ENCODE measurements at regions not wholly inside any gene's neighbourhood (a gene's known extent, or its start where the extent isn't known, plus 50 kb on each side); places are given as distances from the start of the nearest gene placed in this dataset.
"Not testable (repeated sequence)": the region's sequence is repeated elsewhere in the genome, so short reads cannot be mapped to it uniquely, and the experiment has no call there.

- DNase-seq = no peak
Observed at GRCh38 chr1:56263908-56264307, 315.5 kb downstream of the PLPP3 start.

DNA sequence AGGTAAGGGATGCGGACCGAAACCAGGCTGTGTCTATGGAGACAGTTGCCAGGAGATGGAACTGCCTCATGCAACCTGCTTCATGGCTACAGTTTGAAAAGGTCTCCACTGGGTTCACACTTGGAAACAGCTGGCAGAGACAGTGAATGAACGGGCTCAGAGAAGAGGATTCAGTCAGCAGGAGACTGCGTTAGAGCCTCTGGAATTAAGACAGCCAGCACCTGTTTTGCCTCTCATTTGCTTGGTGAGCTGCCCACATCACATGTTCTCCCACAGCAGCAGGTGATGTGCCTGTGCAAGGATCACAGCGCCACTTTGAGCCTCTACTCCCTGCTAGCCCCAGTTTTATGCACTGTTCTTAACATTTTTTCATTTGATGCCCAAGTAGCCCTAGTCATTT, 321.0 kb downstream of the PLPP3 start:
- no peak for DNase-seq

GRCh38 chr1:56257726-56258125, 321.6 kb downstream of the PLPP3 start:
- no peak for DNase-seq

- DNase-seq = no peak
Observed at GRCh38 chr1:56256153-56257000, 323.0 kb downstream of the PLPP3 start.

GRCh38 chr1:56255516-56256152, 323.7 kb downstream of the PLPP3 start:
- DNase-seq = no peak

GRCh38 chr1:56254130-56254529, 325.2 kb downstream of the PLPP3 start:
- no peak for DNase-seq

DNA sequence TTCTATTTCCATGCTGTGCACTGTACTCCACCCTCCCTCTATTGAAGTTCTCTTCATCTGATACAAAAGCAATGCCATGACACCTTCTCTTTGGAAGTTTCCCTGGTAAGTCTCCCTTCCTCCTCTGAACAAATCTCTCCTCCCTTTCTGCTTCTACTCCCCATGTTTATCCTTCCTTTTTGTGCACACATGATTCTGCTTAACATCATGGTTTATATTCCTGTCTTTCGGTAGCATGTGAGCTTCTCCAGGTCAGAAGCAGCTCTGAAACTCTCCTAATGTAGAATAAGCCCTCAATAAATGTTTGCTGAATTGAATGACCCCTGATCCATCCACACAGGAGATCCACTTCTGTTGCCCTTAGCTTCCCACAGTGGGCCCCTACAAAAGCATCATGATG, 328.6 kb downstream of the PLPP3 start:
- DNase-seq = no peak

GRCh38 chr1:56249234-56249633, 330.1 kb downstream of the PLPP3 start:
- DNase-seq = no peak

- no peak for DNase-seq
Observed at GRCh38 chr1:56248138-56248537, 331.2 kb downstream of the PLPP3 start.

DNA sequence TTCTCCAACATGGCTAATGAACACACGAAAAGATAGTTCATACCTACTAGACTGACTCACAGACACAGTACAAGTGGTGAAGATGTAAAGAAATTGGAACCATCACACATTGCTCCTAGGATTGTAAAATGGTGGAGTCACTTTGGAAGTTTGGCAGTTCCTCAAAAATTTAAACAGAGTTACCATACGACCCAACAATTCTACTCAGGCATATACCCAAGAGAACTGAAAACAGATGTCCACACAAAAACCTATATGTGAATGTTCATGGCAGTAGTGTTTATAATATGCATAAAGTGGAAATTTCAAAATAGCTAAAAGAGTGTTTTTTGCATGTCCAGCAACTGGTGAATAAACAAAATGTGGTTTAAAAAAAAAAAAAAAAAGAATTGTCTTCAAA, 332.6 kb downstream of the PLPP3 start:
- not testable (repeated sequence) for DNase-seq

- DNase-seq = no peak
Observed at GRCh38 chr1:56240400-56240799, 339.0 kb downstream of the PLPP3 start.

GRCh38 chr1:56237491-56238064, 341.8 kb downstream of the PLPP3 start:
- DNase-seq = no peak

DNA sequence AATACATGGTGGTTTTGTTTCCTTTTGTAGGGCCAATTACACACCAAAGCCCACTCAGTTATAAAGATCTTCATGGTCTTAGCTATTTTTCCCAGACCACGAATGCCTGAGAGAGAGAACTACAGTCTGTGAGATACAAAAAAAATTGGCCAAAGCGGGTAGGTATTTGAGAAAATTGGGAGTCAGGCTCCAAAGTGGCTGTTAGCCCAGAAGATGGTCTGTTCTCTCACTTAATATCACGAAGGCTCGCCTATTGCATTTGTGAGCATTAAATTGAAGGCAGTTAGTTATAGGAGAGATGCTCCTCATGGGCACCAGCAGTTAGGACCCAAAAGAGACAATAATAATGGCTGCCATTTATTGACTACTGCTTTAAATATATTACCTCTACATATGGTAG, 342.7 kb downstream of the PLPP3 start:
- no peak for DNase-seq

GRCh38 chr1:56235909-56236510, 343.4 kb downstream of the PLPP3 start:
- no peak for DNase-seq

- no peak for DNase-seq
Observed at GRCh38 chr1:56229186-56229585, 350.2 kb downstream of the PLPP3 start.

GRCh38 chr1:56227886-56228285, 351.5 kb downstream of the PLPP3 start:
- DNase-seq = no peak

DNA sequence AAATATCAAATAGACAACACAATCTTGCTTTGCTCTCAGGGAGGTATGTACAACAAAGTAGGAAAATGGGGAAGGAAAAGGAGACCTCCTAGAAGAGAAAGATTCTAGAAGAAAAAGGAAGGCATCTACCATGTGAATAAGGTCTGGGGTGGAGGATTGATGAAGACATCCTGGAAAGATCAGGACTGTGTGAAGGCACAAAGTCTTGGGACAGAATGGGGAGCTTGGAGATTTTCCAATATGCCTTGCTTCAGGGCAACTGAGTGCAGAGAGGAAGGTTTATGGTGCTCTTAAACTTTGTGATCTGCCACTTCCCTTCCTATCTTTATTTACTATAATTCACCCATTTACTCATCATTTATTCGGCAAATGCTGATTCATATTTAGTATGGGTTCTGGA, 352.0 kb downstream of the PLPP3 start:
- no peak for DNase-seq

- DNase-seq = no peak
Observed at GRCh38 chr1:56225964-56226815, 353.2 kb downstream of the PLPP3 start.

GRCh38 chr1:56223968-56224367, 355.4 kb downstream of the PLPP3 start:
- DNase-seq = no peak

- DNase-seq = no peak
Observed at GRCh38 chr1:56222914-56223540, 356.3 kb downstream of the PLPP3 start.

DNA sequence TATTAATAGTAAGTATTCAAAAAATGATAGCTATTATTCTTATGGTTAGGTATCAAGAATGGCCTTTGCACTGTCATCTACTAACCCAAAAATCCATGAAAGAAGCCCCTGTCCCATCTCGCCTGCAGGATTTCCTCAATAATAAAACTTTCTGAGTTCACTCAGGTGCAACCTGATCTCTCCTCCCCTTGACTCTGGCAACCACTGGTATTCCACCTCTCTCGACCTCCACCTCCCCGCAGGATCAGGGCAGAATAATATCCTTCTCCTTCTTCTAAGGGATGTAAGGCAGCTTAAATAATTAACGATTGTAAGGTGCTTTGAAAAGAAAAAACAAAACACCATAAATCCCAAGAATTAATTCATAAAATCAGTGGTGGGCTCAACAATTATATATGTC, 359.3 kb downstream of the PLPP3 start:
- no peak for DNase-seq

- DNase-seq = no peak
Observed at GRCh38 chr1:56218023-56218422, 361.3 kb downstream of the PLPP3 start.
